H9 (cell line): ENCODE measurements at regions not wholly inside any gene's neighbourhood (a gene's known extent, or its start where the extent isn't known, plus 50 kb on each side); places are given as distances from the start of the nearest gene placed in this dataset.

Experiments
- DNase-seq: peaks from one replicate; pipeline ENCODE4 v3.0.0-alpha.2; 2017
- H2AFZ ChIP-seq: one replicate; pipeline ENCODE4 v1.6.1; 2013; ENCODE audit warnings: mild to moderate bottlenecking, low read length, control low read depth, moderate library complexity
- H2AK5ac ChIP-seq: 2 replicates; pipeline ENCODE4 v1.6.1; 2013; ENCODE audit warnings: low read length, control low read depth, mixed read lengths; ENCODE audit not compliant: insufficient read length
- H2BK120ac ChIP-seq: one replicate; pipeline ENCODE4 v1.6.1; 2013; ENCODE audit warnings: low read depth, mild to moderate bottlenecking, low read length, control low read depth, inconsistent platforms; ENCODE audit not compliant: poor library complexity, severe bottlenecking
- H2BK12ac ChIP-seq: 2 replicates; pipeline ENCODE4 v1.6.1; 2013; ENCODE audit warnings: low read length, control low read depth, mixed read lengths, low read depth; ENCODE audit not compliant: insufficient read length
- H2BK15ac ChIP-seq: 2 replicates; pipeline ENCODE4 v1.6.1; 2013; ENCODE audit warnings: low read depth, low read length, control low read depth
- H2BK20ac ChIP-seq: one replicate; pipeline ENCODE4 v1.6.1; 2013; ENCODE audit warnings: low read depth, mild to moderate bottlenecking, low read length, control low read depth, inconsistent platforms; ENCODE audit not compliant: poor library complexity, severe bottlenecking
- H2BK5ac ChIP-seq: 2 replicates; pipeline ENCODE4 v1.6.1; 2013; ENCODE audit warnings: low read length, control low read depth, mixed read lengths; ENCODE audit not compliant: insufficient read length
- H3K14ac ChIP-seq: 2 replicates; pipeline ENCODE4 v1.6.1; 2013; ENCODE audit warnings: low read length, control low read depth; ENCODE audit not compliant: insufficient read depth
- H3K18ac ChIP-seq: 2 replicates; pipeline ENCODE4 v1.6.1; 2013; ENCODE audit warnings: low read depth, mild to moderate bottlenecking, mixed read lengths, low read length, control low read depth; ENCODE audit not compliant: insufficient read length
- H3K23ac ChIP-seq: 2 replicates; pipeline ENCODE4 v1.6.1; 2013; ENCODE audit warnings: low read length, control low read depth, mixed read lengths, low read depth; ENCODE audit not compliant: insufficient read length
- H3K23me2 ChIP-seq: 2 replicates; pipeline ENCODE4 v1.6.1; 2013; ENCODE audit warnings: low read depth, mild to moderate bottlenecking, mixed read lengths, low read length, control low read depth; ENCODE audit not compliant: insufficient read length, poor library complexity, severe bottlenecking
- H3K27ac ChIP-seq: 2 replicates; pipeline ENCODE4 v1.5.1; 2013; ENCODE audit warnings: low read length, control low read depth, mixed read lengths, low read depth; ENCODE audit not compliant: insufficient read length
- H3K27me3 ChIP-seq: 2 replicates; pipeline ENCODE4 v1.6.1; 2013; ENCODE audit warnings: low read length, control low read depth, inconsistent platforms; ENCODE audit not compliant: insufficient read depth
- H3K4ac ChIP-seq: 2 replicates; pipeline ENCODE4 v1.6.1; 2013; ENCODE audit warnings: low read depth, mild to moderate bottlenecking, control low read depth, inconsistent platforms, low read length, moderate library complexity
- H3K4me1 ChIP-seq: 2 replicates; pipeline ENCODE4 v1.6.1; 2013; ENCODE audit warnings: low read length, control low read depth, inconsistent platforms; ENCODE audit not compliant: insufficient read depth
- H3K4me2 ChIP-seq: 2 replicates; pipeline ENCODE4 v1.6.1; 2013; ENCODE audit warnings: low read length, control low read depth, mixed read lengths; ENCODE audit not compliant: insufficient read length, insufficient read depth
- H3K56ac ChIP-seq: 2 replicates; pipeline ENCODE4 v1.6.1; 2013; ENCODE audit warnings: low read depth, mild to moderate bottlenecking, mixed read lengths, low read length, control low read depth; ENCODE audit not compliant: insufficient read length
- H3K79me1 ChIP-seq: 2 replicates; pipeline ENCODE4 v1.6.1; 2013; ENCODE audit warnings: low read depth, mild to moderate bottlenecking, moderate library complexity, low read length, control low read depth, inconsistent platforms; ENCODE audit not compliant: insufficient read depth, poor library complexity, severe bottlenecking
- H3K79me2 ChIP-seq: 2 replicates; pipeline ENCODE4 v1.6.1; 2013; ENCODE audit warnings: low read length, control low read depth, inconsistent platforms; ENCODE audit not compliant: insufficient read depth
- H3K9ac ChIP-seq: 2 replicates; pipeline ENCODE4 v1.6.1; 2013; ENCODE audit warnings: low read length, control low read depth, mixed read lengths; ENCODE audit not compliant: insufficient read length; ENCODE audit errors: extremely low read depth
- H3K9me3 ChIP-seq: one replicate; pipeline ENCODE4 v1.6.1; 2013; ENCODE audit warnings: low read depth, low read length, inconsistent platforms; ENCODE audit not compliant: control insufficient read depth
- H3T11ph ChIP-seq: one replicate; pipeline ENCODE4 v1.6.1; 2013; ENCODE audit warnings: mild to moderate bottlenecking, low read length, control low read depth, inconsistent platforms
- H4K20me1 ChIP-seq: one replicate; pipeline ENCODE4 v1.6.1; 2013; ENCODE audit not compliant: control insufficient read depth, insufficient read length, insufficient read depth
- H4K5ac ChIP-seq: 2 replicates; pipeline ENCODE4 v1.6.1; 2013; ENCODE audit warnings: low read depth, mild to moderate bottlenecking, mixed read lengths, low read length, control low read depth; ENCODE audit not compliant: insufficient read length
- H4K8ac ChIP-seq: replicated peaks from 2 replicates; pipeline ENCODE4 v1.6.1; 2013; ENCODE audit warnings: low read length, control low read depth, mixed read lengths, low read depth; ENCODE audit not compliant: insufficient read length
- H4K91ac ChIP-seq: 2 replicates; pipeline ENCODE4 v1.6.1; 2013; ENCODE audit warnings: low read depth, mild to moderate bottlenecking, moderate library complexity, mixed read lengths, low read length, control low read depth; ENCODE audit not compliant: insufficient read length
- H3K27ac Mint-ChIP-seq, 3 experiments: 2 replicates in 2 of 3; 3 replicates in 1 of 3; pipeline ENCODE4 v1.8.0; 2020 to 2021; ENCODE audit warnings: mixed read lengths in 3 of 3, mild to moderate bottlenecking in 1 of 3, moderate library complexity in 1 of 3
- H3K27me3 Mint-ChIP-seq: 2 replicates; pipeline ENCODE4 v1.8.0; 2021; ENCODE audit warnings: low read depth, mild to moderate bottlenecking, moderate library complexity, mixed read lengths
- H3K36me3 Mint-ChIP-seq, 3 experiments: 2 replicates in 2 of 3; 3 replicates in 1 of 3; pipeline ENCODE4 v1.8.0; 2020 to 2021; ENCODE audit warnings: low read depth in 3 of 3, mixed read lengths in 3 of 3; ENCODE audit not compliant: insufficient read depth in 1 of 3
- H3K4me1 Mint-ChIP-seq, 2 experiments: 2 replicates each; pipeline ENCODE4 v1.8.0; 2020; ENCODE audit warnings: mixed read lengths in 2 of 2
- H3K4me3 Mint-ChIP-seq, 2 experiments: 2 replicates in 1 of 2; 3 replicates in 1 of 2; pipeline ENCODE4 v1.8.0; 2020 to 2021; ENCODE audit warnings: mild to moderate bottlenecking in 2 of 2, mixed read lengths in 2 of 2, moderate library complexity in 1 of 2
- H3K9me3 Mint-ChIP-seq, 2 experiments: 2 replicates in 1 of 2; 3 replicates in 1 of 2; pipeline ENCODE4 v1.8.0; 2020; ENCODE audit warnings: mild to moderate bottlenecking in 2 of 2, mixed read lengths in 2 of 2, moderate library complexity in 1 of 2
- TF ChIP-seq, protein P1 (sequence below): fragments of 200-600 bp; sonication (generic); conservative IDR thresholded peaks from 3 replicates; pipeline ENCODE4 v1.8.0; 2021; ENCODE audit warnings: antibody characterized with exemption, mild to moderate bottlenecking

DNA sequence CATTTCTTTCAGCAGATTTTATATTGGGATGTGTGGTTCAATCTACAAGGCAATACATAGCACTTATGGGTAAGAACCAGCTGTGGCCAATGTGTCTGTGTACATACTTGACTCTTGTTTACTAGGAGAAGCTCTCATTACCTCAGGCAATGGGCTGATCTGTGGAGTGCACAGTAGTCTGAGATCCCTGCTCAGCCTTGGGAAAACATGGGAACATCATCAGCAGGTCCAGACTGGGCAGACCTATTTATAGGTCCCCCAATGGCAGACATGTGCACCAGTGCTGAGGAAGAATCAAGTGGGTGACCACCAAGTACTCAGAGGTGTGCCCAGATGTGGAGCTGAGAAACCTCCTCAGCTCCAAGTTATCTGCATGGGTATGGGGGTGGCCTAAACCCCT, 349.7 kb downstream of the KIF20B start:
- Histone ChIP-seq H2AFZ (no peak overlapping the region), H3K4me2 (no peak overlapping the region)

More for the DNA sequence above, 349.7 kb downstream of the KIF20B start:
- Histone ChIP-seq H4K8ac (no peak overlapping the region), H2BK12ac (no peak overlapping the region), H4K5ac (no peak overlapping the region), H2AK5ac (no peak overlapping the region), H4K91ac (no peak overlapping the region), H3K23me2 (no peaks in the 10 kb centered on the region), H2BK5ac (no peak overlapping the region), H3K4me1 (no peaks in the 10 kb centered on the region), H4K20me1 (no peaks in the 10 kb centered on the region), H3K27ac (no peak overlapping the region), H2BK15ac (no peak overlapping the region), H3K14ac (no peak overlapping the region; the same call in 1 of the 2 replicates), H3K23ac (no peak overlapping the region), H2BK20ac (no peak overlapping the region), H3K18ac (no peak overlapping the region), H3K4ac (no peak overlapping the region), H3K27me3 (no peaks in the 10 kb centered on the region), H3K56ac (no peak overlapping the region), H3K9ac (no peak overlapping the region), H3T11ph (no peak overlapping the region), H3K79me2 (no peaks in the 10 kb centered on the region), H3K79me1 (no peaks in the 10 kb centered on the region), H2BK120ac (no peak overlapping the region), H3K9me3 (no peaks in the 10 kb centered on the region)
- H3K36me3 Mint-ChIP-seq, result peaks cover 0 to 7% (median 0%) of the 10 kb centered on the region in 3 experiments; a peak in 3 of 7 replicates
- TF ChIP-seq, protein P1, sequence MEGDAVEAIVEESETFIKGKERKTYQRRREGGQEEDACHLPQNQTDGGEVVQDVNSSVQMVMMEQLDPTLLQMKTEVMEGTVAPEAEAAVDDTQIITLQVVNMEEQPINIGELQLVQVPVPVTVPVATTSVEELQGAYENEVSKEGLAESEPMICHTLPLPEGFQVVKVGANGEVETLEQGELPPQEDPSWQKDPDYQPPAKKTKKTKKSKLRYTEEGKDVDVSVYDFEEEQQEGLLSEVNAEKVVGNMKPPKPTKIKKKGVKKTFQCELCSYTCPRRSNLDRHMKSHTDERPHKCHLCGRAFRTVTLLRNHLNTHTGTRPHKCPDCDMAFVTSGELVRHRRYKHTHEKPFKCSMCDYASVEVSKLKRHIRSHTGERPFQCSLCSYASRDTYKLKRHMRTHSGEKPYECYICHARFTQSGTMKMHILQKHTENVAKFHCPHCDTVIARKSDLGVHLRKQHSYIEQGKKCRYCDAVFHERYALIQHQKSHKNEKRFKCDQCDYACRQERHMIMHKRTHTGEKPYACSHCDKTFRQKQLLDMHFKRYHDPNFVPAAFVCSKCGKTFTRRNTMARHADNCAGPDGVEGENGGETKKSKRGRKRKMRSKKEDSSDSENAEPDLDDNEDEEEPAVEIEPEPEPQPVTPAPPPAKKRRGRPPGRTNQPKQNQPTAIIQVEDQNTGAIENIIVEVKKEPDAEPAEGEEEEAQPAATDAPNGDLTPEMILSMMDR, result no peak
- no peaks in the 10 kb centered on the region for H3K4me1 Mint-ChIP-seq
- H3K27ac Mint-ChIP-seq, result no peak overlapping the region
- DNase-seq, result no peak
- no peak overlapping the region for H3K4me3 Mint-ChIP-seq
- peaks cover 4 to 6% of the 10 kb centered on the region in 2 experiments; a peak in 4 of 5 replicates for H3K9me3 Mint-ChIP-seq
- no peaks in the 10 kb centered on the region for H3K27me3 Mint-ChIP-seq
